Fibroblast of mammary gland (primary cell): ENCODE measurements at regions not wholly inside any gene's neighbourhood (a gene's known extent, or its start where the extent isn't known, plus 50 kb on each side); places are given as distances from the start of the nearest gene placed in this dataset.

ENCODE experiments used
- DNase-seq: peaks from one replicate; pipeline ENCODE4 v3.0.0-alpha.2; 2010; ENCODE audit warnings: low read depth
- H3K4me3 ChIP-seq: 2 replicates; pipeline ENCODE4 v1.5.1; 2011; ENCODE audit warnings: low read depth, mild to moderate bottlenecking, low read length, moderate library complexity; ENCODE audit not compliant: control insufficient read depth
- CTCF ChIP-seq: conservative IDR thresholded peaks from 2 replicates; pipeline ENCODE4 v1.5.1; 2011; ENCODE audit warnings: low read depth, low read length, inconsistent platforms; ENCODE audit not compliant: control insufficient read depth, insufficient read depth

GRCh38 chr11:134754521-134755198 lies 342.6 kb upstream of the B3GAT1 start:
- H3K4me3 ChIP-seq, result no peak overlapping the region
- no peak for DNase-seq
- TF ChIP-seq CTCF, result no peak

GRCh38 chr11:134753771-134754520 lies 341.9 kb upstream of the B3GAT1 start:
- H3K4me3 ChIP-seq, result no peak overlapping the region
- no peak for DNase-seq
- no peak for TF ChIP-seq CTCF

- no peak overlapping the region for H3K4me3 ChIP-seq
- no peak for TF ChIP-seq CTCF
Observed at GRCh38 chr11:134752964-134753770, 341.1 kb upstream of the B3GAT1 start.

GRCh38 chr11:134752526-134752925 lies 340.5 kb upstream of the B3GAT1 start:
- no peak for TF ChIP-seq CTCF
- H3K4me3 ChIP-seq, result no peak overlapping the region
- DNase-seq, result no peak

More at GRCh38 chr11:134752964-134753770, 341.1 kb upstream of the B3GAT1 start:
- no peak for DNase-seq

- TF ChIP-seq CTCF, result no peak
- no peak for DNase-seq
- H3K4me3 ChIP-seq, result no peak overlapping the region
Observed at GRCh38 chr11:134751766-134752165, 339.7 kb upstream of the B3GAT1 start.

- TF ChIP-seq CTCF, result no peak
- no peak overlapping the region for H3K4me3 ChIP-seq
- DNase-seq, result no peak
Observed at GRCh38 chr11:134751031-134751585, 339.1 kb upstream of the B3GAT1 start.
